Hematopoietic multipotent progenitor cell treated with erythropoietin and hydrocortisone succinate and interleukin-3 and kit ligand, for 15 days (in vitro differentiated cells): ENCODE measurements at regions not wholly inside any gene's neighbourhood (a gene's known extent, or its start where the extent isn't known, plus 50 kb on each side); places are given as distances from the start of the nearest gene placed in this dataset.

Source experiments
- DNase-seq: peaks from one replicate; pipeline ENCODE4 v3.0.0-alpha.2; 2015; ENCODE audit warnings: low spot score

DNA sequence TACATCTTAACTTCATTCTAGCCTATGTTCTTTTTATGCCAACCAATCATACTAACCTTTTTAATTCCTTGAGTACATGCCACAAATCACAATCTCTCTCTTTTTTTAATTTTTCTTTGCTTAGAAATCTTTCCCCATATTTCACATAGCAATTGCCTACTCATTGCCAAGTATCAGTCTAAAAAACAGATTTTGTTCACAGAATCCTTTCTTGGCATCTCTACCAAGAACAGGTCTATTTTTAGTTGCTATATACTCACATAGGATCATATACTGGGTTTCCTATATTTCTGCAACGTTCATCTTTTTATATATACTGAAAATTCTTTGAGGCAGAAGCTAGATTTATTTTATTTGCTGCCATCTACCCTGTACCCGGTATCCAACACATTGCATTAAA is 292.1 kb downstream of the GASK1B start:
- DNase-seq = no peak

GRCh38 chr4:157854819-157855218 is 318.0 kb downstream of the GASK1B start:
- DNase-seq = no peak

GRCh38 chr4:157840648-157841047 is 332.2 kb downstream of the GASK1B start:
- no peak for DNase-seq

DNA sequence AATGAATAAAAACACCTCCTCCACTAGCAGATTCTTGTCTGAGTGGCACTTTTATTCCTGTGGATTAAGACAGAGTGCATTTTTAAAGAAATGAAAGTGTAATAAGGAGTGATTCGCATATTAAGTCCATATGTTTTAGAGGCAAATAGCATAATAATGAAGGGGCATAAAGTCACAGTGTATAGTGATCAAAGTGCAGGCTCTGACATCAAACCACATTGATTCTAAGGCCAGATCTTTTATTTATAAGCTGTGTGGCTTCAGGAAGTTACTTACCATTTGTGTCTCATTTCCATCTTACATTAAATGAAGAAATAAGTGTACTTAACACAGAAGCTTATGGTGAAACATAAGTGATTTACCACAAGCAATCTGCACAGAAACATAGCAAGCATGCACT is 332.8 kb downstream of the GASK1B start:
- DNase-seq = no peak

- DNase-seq = no peak
Measured at GRCh38 chr4:157838366-157838765, 334.5 kb downstream of the GASK1B start.

DNA sequence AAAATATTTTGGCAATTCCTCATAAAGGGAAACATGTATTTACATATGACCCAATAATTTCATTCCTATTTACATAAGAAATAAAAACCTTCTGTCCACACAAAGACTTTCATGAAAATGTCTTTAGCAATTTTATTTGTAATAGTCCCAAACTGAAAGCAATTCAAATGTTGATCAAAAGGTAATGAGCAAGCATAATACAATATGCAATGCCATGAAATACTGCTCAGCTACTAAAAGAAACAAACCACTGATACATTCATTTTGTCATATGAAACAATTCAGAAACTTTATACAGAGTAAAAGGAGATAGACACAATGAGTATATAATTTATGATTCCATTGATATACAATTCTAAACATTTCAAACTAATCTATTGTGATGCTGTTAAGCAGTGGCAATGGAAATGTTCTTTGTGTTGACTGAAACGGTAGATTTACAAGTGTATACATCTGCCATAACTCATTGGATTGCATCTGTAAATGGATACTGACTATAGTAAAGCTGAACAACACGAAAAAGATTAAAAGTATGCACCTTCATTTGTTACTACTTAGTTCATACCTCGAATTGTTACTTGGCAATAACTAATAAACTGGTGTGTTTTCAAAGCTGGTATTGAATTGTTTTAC is 335.6 kb downstream of the GASK1B start:
- DNase-seq = no peak

- DNase-seq = no peak
Measured at GRCh38 chr4:157832596-157832995, 340.2 kb downstream of the GASK1B start.

- DNase-seq = no peak
Measured at GRCh38 chr4:157824021-157824420, 348.8 kb downstream of the GASK1B start.

GRCh38 chr4:157821814-157822213 is 351.0 kb downstream of the GASK1B start:
- no peak for DNase-seq

DNA sequence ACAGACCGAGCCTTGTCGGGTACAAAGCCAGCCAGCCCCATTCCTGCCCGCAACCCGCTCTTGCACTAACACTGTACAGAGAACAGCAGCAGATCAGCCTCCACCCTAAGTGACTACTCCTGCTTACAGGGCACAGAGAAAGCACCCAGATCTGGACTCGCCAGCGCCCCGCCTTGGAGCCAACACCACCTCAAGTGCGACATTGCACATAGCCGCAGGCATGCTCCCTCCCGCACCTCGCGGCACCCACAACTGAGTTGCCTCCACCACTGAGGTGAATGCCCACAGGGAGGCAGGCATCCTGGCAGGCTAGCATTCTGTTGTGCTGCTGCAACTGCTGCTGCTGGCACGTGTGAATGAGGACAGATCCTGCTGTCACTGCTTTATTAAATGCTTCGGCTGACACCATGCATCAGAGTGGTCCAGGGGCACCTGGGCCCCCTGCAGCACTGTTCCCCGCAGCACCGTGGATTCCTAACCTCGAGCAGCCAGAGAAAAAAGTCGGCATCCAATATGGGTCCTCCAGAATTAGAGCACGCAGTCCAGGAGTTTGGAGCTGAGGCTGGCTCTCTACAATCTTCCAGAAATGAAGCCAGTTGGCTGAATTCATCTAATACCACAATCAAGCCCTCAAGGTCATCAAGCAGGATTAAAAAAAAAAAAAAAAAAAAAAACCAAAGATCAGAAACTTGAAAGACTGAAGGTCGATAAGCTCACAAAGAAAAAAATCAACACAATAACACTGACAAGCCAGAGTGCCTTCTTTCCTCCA is 352.9 kb downstream of the GASK1B start:
- no peak for DNase-seq

DNA sequence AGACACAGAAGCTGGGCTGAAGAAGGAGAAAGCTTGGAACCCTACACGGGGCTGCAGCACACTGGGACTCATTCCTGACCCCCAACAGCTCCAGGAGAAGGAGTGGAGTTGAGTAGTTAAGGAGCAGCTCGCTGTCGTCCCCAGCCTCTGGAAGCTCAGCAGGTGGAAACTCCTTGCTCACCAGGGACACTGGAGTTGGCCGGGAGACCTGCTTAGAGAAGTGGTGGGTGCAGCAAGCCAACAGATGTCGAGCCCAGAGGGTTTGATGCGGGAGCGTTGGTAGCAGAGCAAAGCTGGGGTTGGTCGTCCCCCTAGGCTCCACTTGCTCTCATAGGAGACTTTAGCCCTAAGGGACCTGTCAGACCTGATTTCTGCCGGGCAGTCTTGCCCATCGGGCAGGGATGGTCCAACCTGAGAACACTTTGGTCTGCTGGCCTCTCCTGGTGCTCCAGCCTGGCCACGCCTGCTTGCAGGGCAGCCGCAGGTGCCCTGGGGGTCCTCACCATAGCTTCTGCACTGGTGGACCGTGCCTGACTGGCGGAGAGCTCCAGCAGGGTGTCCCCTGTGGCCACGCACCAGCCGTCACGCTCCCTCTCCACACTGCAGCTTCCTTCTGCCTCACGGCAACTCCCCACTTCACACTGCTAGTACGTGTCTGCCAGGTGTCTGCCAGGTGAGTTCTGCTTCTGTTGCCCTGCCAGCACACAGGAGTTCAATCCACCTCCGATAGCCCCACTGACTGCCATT is 353.7 kb downstream of the GASK1B start:
- DNase-seq = no peak

GRCh38 chr4:157810137-157810774 is 362.6 kb downstream of the GASK1B start:
- DNase-seq = no peak

DNA sequence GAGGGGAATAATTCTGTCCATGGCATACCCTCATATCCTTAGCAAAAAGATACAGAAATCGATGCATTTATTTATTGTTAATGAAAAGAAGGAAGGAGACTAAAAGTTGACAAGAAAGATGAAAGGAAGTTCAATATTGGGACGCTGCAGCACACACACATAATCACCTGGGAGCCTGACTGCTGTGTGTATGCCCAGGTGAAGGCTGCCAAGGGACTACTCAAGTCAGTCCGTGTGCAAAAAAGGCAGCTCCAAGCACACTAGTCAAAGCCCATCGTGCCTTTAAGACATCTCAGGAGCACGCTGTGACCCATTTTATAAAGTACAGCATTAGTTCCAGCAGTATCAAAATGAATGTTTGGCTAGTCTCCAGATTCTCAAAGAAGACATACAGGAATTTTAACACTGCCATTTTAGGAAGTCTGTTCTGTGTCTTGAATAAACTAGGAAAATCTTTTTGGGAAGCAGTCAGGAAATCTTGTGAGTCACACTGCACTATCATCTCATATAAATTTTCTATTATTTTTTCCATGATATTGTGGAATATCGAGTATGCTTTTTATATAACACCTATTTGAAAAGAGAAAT is 363.9 kb downstream of the GASK1B start:
- no peak for DNase-seq

DNA sequence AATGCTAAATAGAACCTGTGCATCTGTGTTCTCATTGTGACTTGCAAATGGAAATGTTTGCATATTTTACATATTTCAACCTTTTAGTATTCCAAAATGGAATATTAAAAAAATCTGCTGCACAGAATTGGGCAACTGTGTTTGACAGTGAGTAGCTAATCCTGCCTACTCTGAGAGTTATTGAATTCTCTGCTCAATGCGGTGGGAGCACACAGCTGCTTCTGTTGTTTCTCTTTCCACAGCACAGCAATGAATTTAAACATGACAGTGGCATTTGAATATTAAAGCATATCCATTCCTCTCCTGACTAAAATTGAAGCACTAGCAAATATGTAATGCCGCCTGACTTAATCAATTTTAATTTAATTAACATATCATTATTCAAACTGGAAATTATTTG is 366.6 kb downstream of the GASK1B start:
- no peak for DNase-seq

DNA sequence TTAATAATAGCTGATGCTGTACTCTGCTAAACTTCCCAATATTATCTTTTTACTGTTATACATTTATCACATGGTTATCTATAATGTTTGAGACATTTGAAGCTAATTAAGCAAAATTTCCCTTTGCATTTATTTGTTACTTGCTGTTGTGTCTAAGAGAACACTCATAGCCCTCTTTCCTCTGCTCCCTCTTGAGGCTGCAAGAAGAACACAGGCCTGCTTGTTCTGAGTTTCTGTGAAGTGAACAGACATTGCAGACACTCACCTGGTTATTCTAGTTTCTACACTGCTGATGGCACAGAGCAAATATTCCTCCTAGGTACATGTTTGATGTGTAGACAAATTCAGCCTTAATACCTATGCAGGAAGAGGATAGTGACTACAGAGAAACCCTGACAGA is 367.8 kb downstream of the GASK1B start:
- no peak for DNase-seq

GRCh38 chr4:157803845-157804521 is 368.8 kb downstream of the GASK1B start:
- DNase-seq = no peak

DNA sequence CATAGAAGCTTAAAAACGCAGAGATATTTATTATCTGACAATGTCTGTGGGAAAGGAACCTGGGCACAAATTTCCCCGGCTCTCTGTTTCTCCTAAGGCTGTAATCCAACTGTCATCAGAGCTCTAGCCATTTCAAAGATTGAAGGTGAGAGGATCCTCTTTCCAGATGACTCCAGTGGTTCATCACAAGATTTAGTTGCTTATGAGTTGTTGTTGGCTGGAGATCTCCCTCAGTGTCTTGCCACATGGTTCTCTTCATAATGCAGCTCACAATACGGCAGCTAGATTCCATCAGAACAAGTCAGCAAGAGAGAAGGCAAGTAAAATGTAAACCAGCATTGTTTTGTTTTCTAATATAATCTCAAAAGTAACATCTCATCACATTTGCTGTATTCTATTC is 369.4 kb downstream of the GASK1B start:
- DNase-seq = no peak

GRCh38 chr4:157795495-157795894 is 377.3 kb downstream of the GASK1B start:
- no peak for DNase-seq

DNA sequence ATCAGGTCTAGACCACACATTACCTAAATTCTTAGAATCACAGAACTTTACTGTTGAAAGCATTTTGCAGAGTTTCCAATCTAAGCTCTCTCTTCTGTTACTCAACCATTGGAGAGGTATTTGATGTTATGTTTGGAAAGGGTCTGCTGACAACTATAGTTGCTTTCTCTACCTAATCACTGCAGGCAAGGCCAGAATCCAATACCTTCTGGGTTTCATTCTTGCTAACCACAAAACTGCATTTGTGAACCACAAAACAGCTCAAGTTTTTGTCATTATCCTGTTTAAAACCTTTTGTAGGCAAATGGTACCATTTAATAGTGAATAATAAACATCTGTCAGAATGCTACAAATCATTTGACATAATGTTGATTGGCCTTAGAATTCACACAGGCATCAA is 380.1 kb downstream of the GASK1B start:
- no peak for DNase-seq

DNA sequence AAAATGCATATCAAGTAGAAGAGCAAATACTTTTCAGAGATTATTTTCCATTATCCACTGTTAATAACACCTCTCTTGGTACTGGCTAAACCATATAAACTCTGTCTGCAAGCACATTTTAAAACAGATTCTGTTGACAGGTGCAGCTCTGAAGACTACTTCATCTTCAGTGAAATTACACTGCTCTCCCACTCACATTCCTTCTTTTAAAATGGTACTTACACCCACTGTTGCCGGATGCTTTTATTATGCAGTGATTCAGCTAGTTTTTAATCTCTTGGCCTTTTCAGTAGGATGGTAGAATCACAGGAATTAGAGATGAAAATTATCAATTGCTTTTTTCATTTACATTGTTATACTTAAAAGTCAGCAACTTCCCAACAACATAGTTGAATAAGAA is 381.6 kb downstream of the GASK1B start:
- no peak for DNase-seq

DNA sequence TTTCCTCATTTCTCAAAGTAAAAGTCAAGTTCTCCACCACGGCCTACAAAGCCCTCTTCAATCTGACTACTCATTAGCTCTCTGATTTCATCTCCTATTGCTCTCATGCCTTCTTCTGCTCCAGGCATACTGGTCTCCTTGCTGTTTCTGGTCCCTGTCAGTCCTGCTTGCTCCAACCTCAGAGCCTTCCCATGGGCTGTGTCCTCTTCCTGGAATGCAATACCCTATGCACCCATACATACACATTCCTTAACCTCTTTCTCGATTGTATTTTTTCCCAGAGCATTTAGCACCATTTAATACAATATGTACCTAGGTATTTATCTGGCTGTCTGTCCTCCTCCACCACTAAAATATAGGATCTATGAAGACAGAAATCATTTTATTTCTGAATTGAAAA is 385.2 kb downstream of the GASK1B start:
- no peak for DNase-seq

DNA sequence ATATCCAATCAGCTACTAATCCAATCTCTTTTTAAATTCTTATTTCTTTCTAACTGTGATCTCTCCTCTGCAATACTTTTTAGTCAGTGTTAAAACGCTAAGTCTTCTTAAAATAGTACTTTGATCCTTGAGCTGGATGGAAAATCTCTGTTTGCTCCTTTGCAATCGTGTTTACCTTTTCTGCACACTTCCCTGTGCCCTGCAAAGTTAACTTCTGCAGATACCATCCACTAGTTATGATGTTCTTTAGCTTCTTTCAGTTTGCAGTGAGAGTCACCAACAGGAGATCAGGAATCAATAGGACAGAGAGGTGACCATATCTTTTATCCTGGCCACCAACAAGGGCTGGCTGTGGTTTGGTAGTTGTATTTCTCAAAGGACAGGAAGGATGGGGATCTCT is 391.5 kb downstream of the GASK1B start:
- DNase-seq = no peak
